GM12878 (cell line): ENCODE measurements at regions not wholly inside any gene's neighbourhood (a gene's known extent, or its start where the extent isn't known, plus 50 kb on each side); places are given as distances from the start of the nearest gene placed in this dataset.

ENCODE experiments used
- ATAC-seq: fragments of 200-7000 bp; cut with Tn5 transposase; 3 replicates; pipeline ENCODE4 v1.9.1; 2020; ENCODE audit warnings: mild to moderate bottlenecking, moderate library complexity
- BruUV-seq: library from RNA; stranded (reverse); fragments of 400-500 nt; replicated peaks from 2 replicates; lab custom pipeline; 2021; lab: Mats Ljungman, UMichigan
- CTCF ChIA-PET: fragments of 300-600 bp; sonication (Branson Sonifier 250); formaldehyde crosslinking; extraction: SDS; loops from one replicate; lab custom pipeline; 2021; ENCODE audit warnings: inconsistent platforms; lab: Yijun Ruan, JAX
- POLR2A ChIA-PET: fragments of 350-600 bp; formaldehyde crosslinking; extraction: SDS; loops from one replicate; lab custom pipeline; 2021; ENCODE audit warnings: inconsistent platforms; lab: Charles Lee
- RAD21 ChIA-PET: fragments of 300-600 bp; sonication (Branson Sonifier 250); formaldehyde crosslinking; loops from one replicate; lab custom pipeline; 2023; ENCODE audit warnings: antibody characterized with exemption; ENCODE audit not compliant: unreplicated experiment; lab: Charles Lee
- SMC1A ChIA-PET: fragments of 300-600 bp; sonication (Branson Sonifier 250); formaldehyde crosslinking; loops from one replicate; lab custom pipeline; 2023; ENCODE audit not compliant: unreplicated experiment, uncharacterized antibody; lab: Charles Lee
- DNase-seq: peaks from one replicate; pipeline ENCODE4 v3.0.0-alpha.2; 2011; ENCODE audit warnings: low read depth, low spot score
- FAIRE-seq: peaks from 3 replicates; lab custom pipeline; 2011; peaks lifted over from hg19 to GRCh38; lab: Jason Lieb, UNC
- H2AFZ ChIP-seq: 2 replicates; pipeline ENCODE4 v1.6.0; 2011; ENCODE audit warnings: low read depth, low read length, control low read depth; ENCODE audit not compliant: control insufficient read depth
- H3K27ac ChIP-seq: 2 replicates; pipeline ENCODE4 v1.5.1; 2011; ENCODE audit warnings: control low read depth; ENCODE audit not compliant: control insufficient read depth, insufficient read depth
- H3K27me3 ChIP-seq, 2 experiments: replicated peaks in 1 of 2; 2 replicates each; pipeline versions ENCODE4 v1.6.0 to v1.6.1; 2011; ENCODE audit warnings: low read length in 1 of 2; ENCODE audit not compliant: control insufficient read depth in 2 of 2, insufficient read depth in 2 of 2
- H3K36me3 ChIP-seq, 2 experiments: 2 replicates each; pipeline ENCODE4 v1.5.1; 2011; ENCODE audit warnings: low read length in 1 of 2; ENCODE audit not compliant: control insufficient read depth in 2 of 2, insufficient read depth in 2 of 2
- H3K4me1 ChIP-seq: 2 replicates; pipeline ENCODE4 v1.6.1; 2011; ENCODE audit warnings: mild to moderate bottlenecking, low read length, moderate library complexity, mixed read lengths; ENCODE audit not compliant: control insufficient read depth, insufficient read depth
- H3K4me2 ChIP-seq: 2 replicates; pipeline ENCODE4 v1.6.0; 2011; ENCODE audit warnings: control low read depth; ENCODE audit not compliant: control insufficient read depth, insufficient read depth
- H3K4me3 ChIP-seq: fragments of 200-600 bp; sonication (generic); 2 replicates; pipeline ENCODE4 v1.5.1; 2016
- H3K79me2 ChIP-seq: 2 replicates; pipeline ENCODE4 v1.6.0; 2011; ENCODE audit warnings: low read length; ENCODE audit not compliant: control insufficient read depth, insufficient read depth
- H3K9ac ChIP-seq: 2 replicates; pipeline ENCODE4 v1.8.0; 2011; ENCODE audit warnings: low read length, control low read depth, mixed read lengths; ENCODE audit not compliant: control insufficient read depth, insufficient read depth
- H3K9me3 ChIP-seq: replicated peaks from 3 replicates; pipeline ENCODE4 v1.5.1; 2011; ENCODE audit warnings: mild to moderate bottlenecking, low read length; ENCODE audit not compliant: control insufficient read depth, insufficient read depth
- H4K20me1 ChIP-seq: 2 replicates; pipeline ENCODE4 v1.6.0; 2011; ENCODE audit not compliant: control insufficient read depth, insufficient read depth
- CBFB ChIP-seq: IDR thresholded peaks from 2 replicates; pipeline ENCODE4 v1.6.1; 2016; ENCODE audit warnings: antibody characterized with exemption, low read depth
- E2F4 ChIP-seq: IDR thresholded peaks from 2 replicates; pipeline ENCODE4 v1.6.1; 2012; ENCODE audit warnings: low read depth, low read length, improper control_type of control experiment
- E2F8 ChIP-seq: fragments of 450-650 bp; IDR thresholded peaks from 2 replicates; pipeline ENCODE4 v1.6.1; 2018; ENCODE audit warnings: mild to moderate bottlenecking, low read depth, moderate library complexity; ENCODE audit not compliant: partially characterized antibody
- EGR1 ChIP-seq, 2 experiments: IDR thresholded peaks; 1 replicate in 1 of 2; 2 replicates in 1 of 2; pipeline ENCODE4 v1.6.1; 2011 to 2012; ENCODE audit warnings: low read depth in 2 of 2, low read length in 2 of 2, borderline replicate concordance in 1 of 2, mild to moderate bottlenecking in 1 of 2, moderate library complexity in 1 of 2
- JUNB ChIP-seq: IDR thresholded peaks from 2 replicates; pipeline ENCODE4 v1.6.1; 2016; ENCODE audit warnings: antibody characterized with exemption, mild to moderate bottlenecking
- MEF2B ChIP-seq: fragments of 450-650 bp; IDR thresholded peaks from 2 replicates; pipeline ENCODE4 v1.6.1; 2018; ENCODE audit warnings: mild to moderate bottlenecking, moderate library complexity; ENCODE audit not compliant: partially characterized antibody, poor library complexity, severe bottlenecking
- NFXL1 ChIP-seq: fragments of 450-650 bp; IDR thresholded peaks from 2 replicates; pipeline ENCODE4 v1.6.1; 2017; ENCODE audit warnings: antibody characterized with exemption, mild to moderate bottlenecking, borderline replicate concordance
- POU2F2 ChIP-seq: IDR thresholded peaks from 3 replicates; pipeline ENCODE4 v1.6.1; 2011; ENCODE audit warnings: low read depth, mild to moderate bottlenecking, low read length, borderline replicate concordance
- SIX5 ChIP-seq: IDR thresholded peaks from 2 replicates; pipeline ENCODE4 v1.6.1; 2011; ENCODE audit warnings: mild to moderate bottlenecking, low read depth, low read length, moderate library complexity; ENCODE audit not compliant: severe bottlenecking
- ZBED1 ChIP-seq: IDR thresholded peaks from 2 replicates; pipeline ENCODE4 v1.6.1; 2016; ENCODE audit warnings: borderline replicate concordance
- ZSCAN29 ChIP-seq: fragments of 450-650 bp; IDR thresholded peaks from 2 replicates; pipeline ENCODE4 v1.6.1; 2017; ENCODE audit warnings: mild to moderate bottlenecking, moderate library complexity
- WGBS: methylation state at CpG from one replicate; pipeline ENCODE4 v1.1.6; 2016; ENCODE audit warnings: low lambda C conversion rate; ENCODE audit not compliant: insufficient replicate concordance, insufficient coverage; ENCODE audit errors: missing lambda C conversion rate; 5-methylcytosine and 5-hydroxymethylcytosine counted together
- in situ Hi-C: fragments of 300-500 bp; cut with MboI; formaldehyde crosslinking; loops from 9 replicates; pipeline ENCODE4 v1.14.3; 2018; ENCODE audit warnings: mixed read lengths
- intact Hi-C: fragments of 100-400 bp; cut with micrococcal nuclease; formaldehyde crosslinking; loops from one replicate; pipeline ENCODE4 v1.14.2; 2022; ENCODE audit not compliant: unreplicated experiment
- TF ChIP-seq, protein P1 (sequence below): fragments of 450-650 bp; IDR thresholded peaks from 2 replicates; pipeline ENCODE4 v1.6.1; 2017; ENCODE audit warnings: borderline replicate concordance
- TF ChIP-seq, protein P2 (sequence below): fragments of 450-650 bp; IDR thresholded peaks from 2 replicates; pipeline ENCODE4 v1.6.1; 2017; ENCODE audit warnings: mild to moderate bottlenecking, moderate library complexity

DNA sequence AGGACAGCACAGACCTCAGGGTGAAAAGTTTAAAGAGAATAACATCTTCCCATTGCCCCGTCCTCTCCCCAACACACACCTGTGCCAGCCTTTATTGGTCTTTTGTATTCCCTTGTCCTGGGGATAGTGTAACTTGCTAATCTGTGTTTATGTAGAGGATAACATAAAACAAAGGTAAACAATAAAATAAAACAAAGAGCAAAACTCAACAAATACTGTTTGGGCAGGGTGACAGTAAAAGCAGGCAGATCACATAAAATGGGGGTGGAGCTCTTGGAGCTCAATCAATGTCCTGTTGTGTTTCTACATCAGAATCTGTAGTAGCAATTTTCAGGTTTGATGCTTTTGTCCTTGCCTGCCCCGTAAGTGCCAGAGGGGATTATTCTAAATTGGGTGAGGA lies 1939.7 kb downstream of the TP53TG3F start:
- DNase-seq (no peak), ATAC-seq (no peak), FAIRE-seq (no peak)
- Histone ChIP-seq H3K9me3 (no peaks in the 10 kb centered on the region; the same call in 2 of the 3 replicates), H3K27ac (no peak overlapping the region), H3K36me3 (no peaks in the 10 kb centered on the region), H3K4me1 (no peaks in the 10 kb centered on the region), H3K79me2 (no peaks in the 10 kb centered on the region), H3K4me2 (no peak overlapping the region), H3K4me3 (no peak overlapping the region), H2AFZ (no peak overlapping the region), H4K20me1 (no peaks in the 10 kb centered on the region), H3K27me3 (no peaks in the 10 kb centered on the region), H3K9ac (no peak overlapping the region)
- ChIA-PET CTCF (no interaction called here), RAD21 (no interaction called here), POLR2A (no interaction called here), SMC1A (interaction anchor here (1.0 kb wide), 1 partner anchor 9 kb away, joined by 3 read pairs; no protein-coding TSS in a partner anchor)
- intact Hi-C loops (loop anchor here (10.0 kb wide), 1 partner anchor 56 kb away; no protein-coding TSS in a partner anchor), in situ Hi-C loops (loop anchor here (25.0 kb wide), 1 partner anchor 188 kb away; no protein-coding TSS in a partner anchor)
- WGBS: 3% methylated on average over 2 of the region's 2 CpGs
- no TSS peak for BruUV-seq
- TF ChIP-seq ZSCAN29: no peak
- no peak for TF ChIP-seq CBFB
- TF ChIP-seq EGR1 (IDR thresholded peaks at IDR 0.05; ENCODE audit: borderline replicate concordance in 1 of 2, low read depth in 2 of 2, low read length in 2 of 2): no peak
- TF ChIP-seq, protein P1, sequence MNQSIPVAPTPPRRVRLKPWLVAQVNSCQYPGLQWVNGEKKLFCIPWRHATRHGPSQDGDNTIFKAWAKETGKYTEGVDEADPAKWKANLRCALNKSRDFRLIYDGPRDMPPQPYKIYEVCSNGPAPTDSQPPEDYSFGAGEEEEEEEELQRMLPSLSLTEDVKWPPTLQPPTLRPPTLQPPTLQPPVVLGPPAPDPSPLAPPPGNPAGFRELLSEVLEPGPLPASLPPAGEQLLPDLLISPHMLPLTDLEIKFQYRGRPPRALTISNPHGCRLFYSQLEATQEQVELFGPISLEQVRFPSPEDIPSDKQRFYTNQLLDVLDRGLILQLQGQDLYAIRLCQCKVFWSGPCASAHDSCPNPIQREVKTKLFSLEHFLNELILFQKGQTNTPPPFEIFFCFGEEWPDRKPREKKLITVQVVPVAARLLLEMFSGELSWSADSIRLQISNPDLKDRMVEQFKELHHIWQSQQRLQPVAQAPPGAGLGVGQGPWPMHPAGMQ: no peak
- TF ChIP-seq POU2F2: no peak
- no peak for TF ChIP-seq SIX5
- no peak for TF ChIP-seq JUNB
- no peak for TF ChIP-seq NFXL1
- TF ChIP-seq ZBED1: no peak
- no peak for TF ChIP-seq E2F8
- no peak for TF ChIP-seq E2F4
- TF ChIP-seq, protein P2, sequence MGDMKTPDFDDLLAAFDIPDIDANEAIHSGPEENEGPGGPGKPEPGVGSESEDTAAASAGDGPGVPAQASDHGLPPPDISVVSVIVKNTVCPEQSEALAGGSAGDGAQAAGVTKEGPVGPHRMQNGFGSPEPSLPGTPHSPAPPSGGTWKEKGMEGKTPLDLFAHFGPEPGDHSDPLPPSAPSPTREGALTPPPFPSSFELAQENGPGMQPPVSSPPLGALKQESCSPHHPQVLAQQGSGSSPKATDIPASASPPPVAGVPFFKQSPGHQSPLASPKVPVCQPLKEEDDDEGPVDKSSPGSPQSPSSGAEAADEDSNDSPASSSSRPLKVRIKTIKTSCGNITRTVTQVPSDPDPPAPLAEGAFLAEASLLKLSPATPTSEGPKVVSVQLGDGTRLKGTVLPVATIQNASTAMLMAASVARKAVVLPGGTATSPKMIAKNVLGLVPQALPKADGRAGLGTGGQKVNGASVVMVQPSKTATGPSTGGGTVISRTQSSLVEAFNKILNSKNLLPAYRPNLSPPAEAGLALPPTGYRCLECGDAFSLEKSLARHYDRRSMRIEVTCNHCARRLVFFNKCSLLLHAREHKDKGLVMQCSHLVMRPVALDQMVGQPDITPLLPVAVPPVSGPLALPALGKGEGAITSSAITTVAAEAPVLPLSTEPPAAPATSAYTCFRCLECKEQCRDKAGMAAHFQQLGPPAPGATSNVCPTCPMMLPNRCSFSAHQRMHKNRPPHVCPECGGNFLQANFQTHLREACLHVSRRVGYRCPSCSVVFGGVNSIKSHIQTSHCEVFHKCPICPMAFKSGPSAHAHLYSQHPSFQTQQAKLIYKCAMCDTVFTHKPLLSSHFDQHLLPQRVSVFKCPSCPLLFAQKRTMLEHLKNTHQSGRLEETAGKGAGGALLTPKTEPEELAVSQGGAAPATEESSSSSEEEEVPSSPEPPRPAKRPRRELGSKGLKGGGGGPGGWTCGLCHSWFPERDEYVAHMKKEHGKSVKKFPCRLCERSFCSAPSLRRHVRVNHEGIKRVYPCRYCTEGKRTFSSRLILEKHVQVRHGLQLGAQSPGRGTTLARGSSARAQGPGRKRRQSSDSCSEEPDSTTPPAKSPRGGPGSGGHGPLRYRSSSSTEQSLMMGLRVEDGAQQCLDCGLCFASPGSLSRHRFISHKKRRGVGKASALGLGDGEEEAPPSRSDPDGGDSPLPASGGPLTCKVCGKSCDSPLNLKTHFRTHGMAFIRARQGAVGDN: no peak
- no peak for TF ChIP-seq MEF2B
